Neural cell (in vitro differentiated cells): ENCODE measurements at regions not wholly inside any gene's neighbourhood (a gene's known extent, or its start where the extent isn't known, plus 50 kb on each side); places are given as distances from the start of the nearest gene placed in this dataset.

ENCODE experiments used
- CTCF ChIP-seq: fragments of 450-650 bp; IDR thresholded peaks from 2 replicates; pipeline ENCODE4 v1.5.1; 2014; ENCODE audit warnings: antibody characterized with exemption, mild to moderate bottlenecking, moderate library complexity; ENCODE audit not compliant: poor library complexity, severe bottlenecking
- EP300 ChIP-seq: fragments of 450-650 bp; conservative IDR thresholded peaks from 2 replicates; pipeline ENCODE4 v1.6.1; 2014; ENCODE audit warnings: antibody characterized with exemption, mild to moderate bottlenecking, moderate library complexity; ENCODE audit not compliant: poor library complexity, severe bottlenecking
- POLR2AphosphoS5 ChIP-seq: IDR thresholded peaks from 2 replicates; pipeline ENCODE4 v1.6.1; 2012

- TF ChIP-seq POLR2AphosphoS5 (no peak), CTCF (no peak), EP300 (no peak)
Measured at GRCh38 chr10:28915989-28916588, 238.8 kb downstream of the BAMBI start.
